ENCODE measurements at regions not wholly inside any gene's neighbourhood (a gene's known extent, or its start where the extent isn't known, plus 50 kb on each side); places are given as distances from the start of the nearest gene placed in this dataset.

- H3K4me1 ChIP-seq, result no peaks in the 10 kb centered on the region
- no peak overlapping the region for H3K27ac ChIP-seq
- TF ChIP-seq POLR2A (IDR thresholded peaks at IDR 0.05) (no peak), CTCF (IDR thresholded peaks at IDR 0.05) (no peak)
- intact Hi-C loops (cut with DNase I), result no loop called here
- no peaks in the 10 kb centered on the region for H3K36me3 ChIP-seq
- no peak for DNase-seq
- H3K4me3 ChIP-seq (replicated peaks in 1 of 3), result no peak overlapping the region
- WGBS, 2 donors, result 96 to 98% methylated on average over 4 to 21 of the region's 22 CpGs
- no peaks in the 10 kb centered on the region for H3K9me3 ChIP-seq
- H3K27me3 ChIP-seq, result no peaks in the 10 kb centered on the region
Observed at GRCh38 chr5:166936351-166936750, 1355.1 kb upstream of the WWC1 start.

GRCh38 chr5:166938071-166938470 is 1353.4 kb upstream of the WWC1 start:
- Histone ChIP-seq H3K9me3 (no peaks in the 10 kb centered on the region), H3K4me3 (replicated peaks in 1 of 3) (no peak overlapping the region), H3K4me1 (no peaks in the 10 kb centered on the region), H3K27ac (no peak overlapping the region), H3K36me3 (no peaks in the 10 kb centered on the region), H3K27me3 (no peaks in the 10 kb centered on the region)
- TF ChIP-seq CTCF (IDR thresholded peaks at IDR 0.05), result no peak
- no peak for TF ChIP-seq POLR2A (IDR thresholded peaks at IDR 0.05)
- intact Hi-C loops (cut with DNase I), result no loop called here
- 66 to 73% methylated on average over 2 of the region's 2 CpGs for WGBS, 2 donors
- DNase-seq, result no peak

- WGBS, 2 donors, result 88 to 98% methylated on average over 1 of the region's 1 CpG
- no peaks in the 10 kb centered on the region for H3K36me3 ChIP-seq
- no peak overlapping the region for H3K4me3 ChIP-seq (replicated peaks in 1 of 3)
- H3K4me1 ChIP-seq, result no peaks in the 10 kb centered on the region
- H3K27me3 ChIP-seq, result no peaks in the 10 kb centered on the region
- H3K9me3 ChIP-seq, result no peaks in the 10 kb centered on the region
- DNase-seq, result no peak
- H3K27ac ChIP-seq, result no peak overlapping the region
- intact Hi-C loops (cut with DNase I), result no loop called here
- TF ChIP-seq POLR2A (IDR thresholded peaks at IDR 0.05) (no peak), CTCF (IDR thresholded peaks at IDR 0.05) (no peak)
Observed at GRCh38 chr5:166942948-166943347, 1348.5 kb upstream of the WWC1 start.

GRCh38 chr5:166947045-166947444 is 1344.4 kb upstream of the WWC1 start:
- no peaks in the 10 kb centered on the region for H3K27me3 ChIP-seq
- H3K36me3 ChIP-seq, result no peaks in the 10 kb centered on the region
- TF ChIP-seq POLR2A (IDR thresholded peaks at IDR 0.05), result no peak
- TF ChIP-seq CTCF (IDR thresholded peaks at IDR 0.05), result no peak
- H3K4me3 ChIP-seq (replicated peaks in 1 of 3), result no peak overlapping the region
- intact Hi-C loops (cut with DNase I), result no loop called here
- no peak overlapping the region for H3K27ac ChIP-seq
- no peak for DNase-seq
- 92 to 95% methylated on average over 14 of the region's 14 CpGs for WGBS, 2 donors
- H3K9me3 ChIP-seq, result no peaks in the 10 kb centered on the region
- no peaks in the 10 kb centered on the region for H3K4me1 ChIP-seq

- DNase-seq, result no peak
Observed at GRCh38 chr5:166948679-166949078, 1342.8 kb upstream of the WWC1 start.

GRCh38 chr5:166952048-166952447 is 1339.4 kb upstream of the WWC1 start:
- DNase-seq, result no peak
- 77 to 80% methylated on average over 4 of the region's 4 CpGs for WGBS, 2 donors
- no peak overlapping the region for H3K4me3 ChIP-seq (replicated peaks in 1 of 3)
- no peaks in the 10 kb centered on the region for H3K4me1 ChIP-seq
- no peaks in the 10 kb centered on the region for H3K9me3 ChIP-seq
- no peak for TF ChIP-seq CTCF (IDR thresholded peaks at IDR 0.05)
- no peak for TF ChIP-seq POLR2A (IDR thresholded peaks at IDR 0.05)
- H3K27me3 ChIP-seq, result no peaks in the 10 kb centered on the region
- no peak overlapping the region for H3K27ac ChIP-seq
- intact Hi-C loops (cut with DNase I), result no loop called here
- H3K36me3 ChIP-seq, result no peaks in the 10 kb centered on the region

More at GRCh38 chr5:166948679-166949078, 1342.8 kb upstream of the WWC1 start:
- Histone ChIP-seq H3K4me1 (no peaks in the 10 kb centered on the region), H3K36me3 (no peaks in the 10 kb centered on the region), H3K27ac (no peak overlapping the region), H3K9me3 (no peaks in the 10 kb centered on the region), H3K4me3 (replicated peaks in 1 of 3) (no peak overlapping the region), H3K27me3 (no peaks in the 10 kb centered on the region)
- intact Hi-C loops (cut with DNase I), result no loop called here
- 90 to 95% methylated on average over 3 of the region's 3 CpGs for WGBS, 2 donors
- no peak for TF ChIP-seq POLR2A (IDR thresholded peaks at IDR 0.05)

All from thyroid gland (tissue), 4 donors.